NCI-H1436 treated with DMSO at 0.1 percent for 48 hours (cell line): ENCODE measurements at regions not wholly inside any gene's neighbourhood (a gene's known extent, or its start where the extent isn't known, plus 50 kb on each side); places are given as distances from the start of the nearest gene placed in this dataset.
"Not testable (repeated sequence)": the region's sequence is repeated elsewhere in the genome, so short reads cannot be mapped to it uniquely, and the experiment has no call there.

Experiments used
- DNase-seq: peaks from one replicate; lab custom pipeline; 2025; lab: John Stamatoyannopoulos, UW

- DNase-seq, result no peak
These were observed 348.3 kb upstream of the DSEL start for GRCh38 chr18:67864677-67865340.

GRCh38 chr18:67862069-67862468 is 345.5 kb upstream of the DSEL start:
- no peak for DNase-seq

- no peak for DNase-seq
These were observed 337.8 kb upstream of the DSEL start for GRCh38 chr18:67854340-67854739.

- no peak for DNase-seq
These were observed 330.0 kb upstream of the DSEL start for GRCh38 chr18:67846422-67847098.

GRCh38 chr18:67845035-67845434 is 328.5 kb upstream of the DSEL start:
- no peak for DNase-seq

- no peak for DNase-seq
These were observed 323.9 kb upstream of the DSEL start for GRCh38 chr18:67840379-67840778.

GRCh38 chr18:67818432-67818831 is 301.9 kb upstream of the DSEL start:
- no peak for DNase-seq

GRCh38 chr18:67815280-67815679 is 298.8 kb upstream of the DSEL start:
- DNase-seq, result no peak

- DNase-seq, result no peak
These were observed 297.0 kb upstream of the DSEL start for GRCh38 chr18:67813380-67814028.

GRCh38 chr18:67805261-67805660 is 288.7 kb upstream of the DSEL start:
- DNase-seq, result no peak

GRCh38 chr18:67794521-67794920 is 278.0 kb upstream of the DSEL start:
- no peak for DNase-seq

- DNase-seq, result no peak
These were observed 274.0 kb upstream of the DSEL start for GRCh38 chr18:67790527-67790926.

- DNase-seq, result no peak
These were observed 272.6 kb upstream of the DSEL start for GRCh38 chr18:67789165-67789545.

GRCh38 chr18:67788310-67789164 is 272.0 kb upstream of the DSEL start:
- no peak for DNase-seq

GRCh38 chr18:67783196-67783946 is 266.9 kb upstream of the DSEL start:
- DNase-seq, result no peak

GRCh38 chr18:67778016-67778415 is 261.5 kb upstream of the DSEL start:
- no peak for DNase-seq

- DNase-seq, result no peak
These were observed 260.4 kb upstream of the DSEL start for GRCh38 chr18:67776929-67777328.

- DNase-seq, result no peak
These were observed 254.8 kb upstream of the DSEL start for GRCh38 chr18:67771271-67771670.

- no peak for DNase-seq
These were observed 254.0 kb upstream of the DSEL start for GRCh38 chr18:67770520-67770919.

GRCh38 chr18:67766930-67767329 is 250.4 kb upstream of the DSEL start:
- no peak for DNase-seq

- DNase-seq, result not testable (repeated sequence)
These were observed 235.7 kb upstream of the DSEL start for GRCh38 chr18:67752211-67752610.

- no peak for DNase-seq
These were observed 226.4 kb upstream of the DSEL start for GRCh38 chr18:67742954-67743353.
